ENCODE measurements at regions not wholly inside any gene's neighbourhood (a gene's known extent, or its start where the extent isn't known, plus 50 kb on each side); places are given as distances from the start of the nearest gene placed in this dataset.
"Not testable (repeated sequence)": the region's sequence is repeated elsewhere in the genome, so short reads cannot be mapped to it uniquely, and the experiment has no call there.

DNA sequence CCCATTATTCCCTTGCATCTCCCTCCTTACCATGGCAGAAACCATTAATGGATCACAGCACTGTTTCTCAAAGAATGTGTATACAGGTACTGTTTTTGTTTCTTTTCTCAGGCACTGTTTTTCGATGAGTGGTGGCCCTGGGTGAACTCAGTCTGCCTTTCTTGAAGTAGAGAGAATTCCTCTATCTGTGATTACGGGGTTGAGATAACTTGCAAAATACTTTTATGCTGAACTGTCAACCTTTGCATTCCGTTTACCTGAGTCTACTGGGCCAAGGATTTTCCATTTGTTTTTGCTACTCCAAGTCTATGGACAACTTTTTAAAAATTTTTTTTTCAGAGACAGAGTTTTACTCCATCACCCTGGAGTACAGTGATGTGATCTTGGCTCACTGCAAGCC lies 82.7 kb upstream of the CLINT1 start:
- H3K27me3 ChIP-seq (ENCODE audit: control insufficient read depth, insufficient read depth, low read length), result no peaks in the 10 kb centered on the region
- TF ChIP-seq, protein P1, sequence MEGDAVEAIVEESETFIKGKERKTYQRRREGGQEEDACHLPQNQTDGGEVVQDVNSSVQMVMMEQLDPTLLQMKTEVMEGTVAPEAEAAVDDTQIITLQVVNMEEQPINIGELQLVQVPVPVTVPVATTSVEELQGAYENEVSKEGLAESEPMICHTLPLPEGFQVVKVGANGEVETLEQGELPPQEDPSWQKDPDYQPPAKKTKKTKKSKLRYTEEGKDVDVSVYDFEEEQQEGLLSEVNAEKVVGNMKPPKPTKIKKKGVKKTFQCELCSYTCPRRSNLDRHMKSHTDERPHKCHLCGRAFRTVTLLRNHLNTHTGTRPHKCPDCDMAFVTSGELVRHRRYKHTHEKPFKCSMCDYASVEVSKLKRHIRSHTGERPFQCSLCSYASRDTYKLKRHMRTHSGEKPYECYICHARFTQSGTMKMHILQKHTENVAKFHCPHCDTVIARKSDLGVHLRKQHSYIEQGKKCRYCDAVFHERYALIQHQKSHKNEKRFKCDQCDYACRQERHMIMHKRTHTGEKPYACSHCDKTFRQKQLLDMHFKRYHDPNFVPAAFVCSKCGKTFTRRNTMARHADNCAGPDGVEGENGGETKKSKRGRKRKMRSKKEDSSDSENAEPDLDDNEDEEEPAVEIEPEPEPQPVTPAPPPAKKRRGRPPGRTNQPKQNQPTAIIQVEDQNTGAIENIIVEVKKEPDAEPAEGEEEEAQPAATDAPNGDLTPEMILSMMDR (IDR thresholded peaks at IDR 0.05; ENCODE audit: insufficient read depth, low read length, poor library complexity, severe bottlenecking), result no peak
- no peak for DNase-seq (ENCODE audit: low read depth)
- H3K4me3 ChIP-seq (ENCODE audit: low read depth, low read length), result no peak overlapping the region
- no peaks in the 10 kb centered on the region for H3K36me3 ChIP-seq (ENCODE audit: control insufficient read depth, insufficient read depth, low read length)

DNA sequence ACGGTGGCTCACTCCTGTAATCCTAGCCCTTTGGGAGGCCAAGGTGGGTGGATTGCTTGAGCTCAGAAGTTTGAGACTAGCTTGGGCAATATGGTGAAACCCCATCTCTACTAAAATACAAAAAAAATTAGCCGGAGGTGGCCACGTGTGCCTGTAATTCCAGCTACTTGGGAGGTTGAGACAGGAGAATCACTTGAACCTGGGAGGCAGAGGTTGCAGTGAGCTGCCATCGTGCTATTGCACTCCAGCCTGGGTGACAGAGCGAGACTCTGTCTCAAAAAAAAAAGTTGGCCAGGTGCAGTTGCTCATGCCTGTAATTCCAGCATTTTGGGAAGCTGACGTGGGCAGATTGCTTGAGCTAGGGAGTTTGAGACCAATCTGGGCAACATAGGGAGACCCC lies 79.2 kb upstream of the CLINT1 start:
- not testable (repeated sequence) for H3K36me3 ChIP-seq (ENCODE audit: control insufficient read depth, insufficient read depth, low read length); H3K4me3 ChIP-seq (ENCODE audit: low read depth, low read length); H3K27me3 ChIP-seq (ENCODE audit: control insufficient read depth, insufficient read depth, low read length); DNase-seq (ENCODE audit: low read depth)

DNA sequence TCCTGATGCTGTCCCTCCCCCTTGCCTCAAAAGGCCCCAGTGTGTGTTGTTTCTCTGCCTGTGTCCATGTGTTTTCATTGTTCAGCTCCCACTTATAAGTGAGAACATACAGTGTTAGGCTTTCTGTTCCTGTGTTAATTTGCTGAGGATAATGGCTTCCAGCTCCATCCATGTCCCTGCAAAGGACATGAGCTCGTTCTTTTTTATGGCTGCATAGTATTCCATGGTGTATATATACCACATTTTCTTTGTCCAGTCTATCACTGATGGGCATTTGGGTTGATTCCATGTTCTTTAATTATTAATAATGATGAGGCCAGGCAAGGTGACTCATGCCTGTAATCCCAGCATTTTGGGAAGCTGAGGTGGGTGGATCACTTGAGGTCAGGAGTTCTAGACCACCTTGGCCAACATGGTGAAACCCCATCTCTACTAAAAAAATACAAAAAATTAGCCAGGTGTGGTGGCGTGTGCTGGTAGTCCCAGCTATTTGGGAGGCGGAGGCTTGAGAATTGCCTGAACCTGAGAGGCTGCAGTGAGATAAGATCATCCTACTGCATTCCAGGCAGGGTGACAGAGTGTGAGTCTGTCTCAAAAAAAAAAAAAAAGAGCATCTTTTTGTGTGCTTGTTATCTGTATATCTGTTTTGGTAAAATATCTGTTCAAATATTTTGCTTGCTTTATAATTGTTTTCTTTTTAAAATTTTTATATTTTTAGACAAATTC lies 78.0 kb upstream of the CLINT1 start:
- H3K4me3 ChIP-seq (ENCODE audit: low read depth, low read length); H3K27me3 ChIP-seq (ENCODE audit: control insufficient read depth, insufficient read depth, low read length); H3K36me3 ChIP-seq (ENCODE audit: control insufficient read depth, insufficient read depth, low read length); DNase-seq (ENCODE audit: low read depth): not testable (repeated sequence)

DNA sequence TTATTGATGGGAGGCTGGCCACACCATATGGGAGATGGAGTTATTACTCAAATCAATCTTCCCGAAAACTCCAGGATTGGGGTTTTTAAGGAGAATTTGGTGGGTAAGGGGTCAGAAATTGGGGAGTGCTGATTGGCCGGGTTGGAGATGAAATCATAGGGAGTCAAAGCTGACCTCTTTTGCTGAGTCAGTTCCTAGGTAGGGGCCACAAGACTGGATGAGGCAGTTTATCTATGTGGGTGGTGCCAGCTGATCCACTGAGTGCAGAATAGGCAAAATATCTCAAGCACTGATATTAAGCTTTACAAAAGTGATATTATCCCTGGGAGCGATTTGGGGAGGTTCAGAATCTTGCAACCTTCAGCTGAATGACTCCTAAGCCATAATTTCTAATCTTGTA lies 75.7 kb upstream of the CLINT1 start:
- Histone ChIP-seq H3K27me3 (ENCODE audit: control insufficient read depth, insufficient read depth, low read length) (no peaks in the 10 kb centered on the region), H3K4me3 (ENCODE audit: low read depth, low read length) (no peak overlapping the region), H3K36me3 (ENCODE audit: control insufficient read depth, insufficient read depth, low read length) (no peaks in the 10 kb centered on the region)
- TF ChIP-seq, protein P1 (IDR thresholded peaks at IDR 0.05; ENCODE audit: insufficient read depth, low read length, poor library complexity, severe bottlenecking), result no peak
- no peak for DNase-seq (ENCODE audit: low read depth)

DNA sequence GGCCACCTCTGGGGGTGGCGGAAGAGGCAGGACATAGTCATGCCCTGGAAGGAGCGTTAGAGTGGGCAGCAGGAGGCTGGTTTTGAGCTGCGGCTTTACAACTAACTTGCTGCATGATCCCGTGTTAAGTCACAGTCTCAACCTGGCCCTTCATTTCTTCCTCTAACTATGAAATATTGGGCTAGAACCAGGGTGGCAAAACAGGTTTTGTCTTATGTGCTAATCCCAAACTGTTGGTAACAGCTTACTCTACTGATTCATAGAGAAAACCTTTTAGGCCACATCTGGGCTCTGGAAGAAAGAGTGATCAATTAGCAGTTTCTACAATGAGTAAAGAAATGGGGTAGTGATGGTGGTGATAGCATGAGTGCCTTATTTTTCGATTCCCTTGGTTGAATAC lies 74.1 kb upstream of the CLINT1 start:
- H3K4me3 ChIP-seq (ENCODE audit: low read depth, low read length), result no peak overlapping the region
- DNase-seq (ENCODE audit: low read depth), result no peak
- H3K27me3 ChIP-seq (ENCODE audit: control insufficient read depth, insufficient read depth, low read length), result no peaks in the 10 kb centered on the region
- no peaks in the 10 kb centered on the region for H3K36me3 ChIP-seq (ENCODE audit: control insufficient read depth, insufficient read depth, low read length)
- TF ChIP-seq, protein P1 (IDR thresholded peaks at IDR 0.05; ENCODE audit: insufficient read depth, low read length, poor library complexity, severe bottlenecking), result no peak

DNA sequence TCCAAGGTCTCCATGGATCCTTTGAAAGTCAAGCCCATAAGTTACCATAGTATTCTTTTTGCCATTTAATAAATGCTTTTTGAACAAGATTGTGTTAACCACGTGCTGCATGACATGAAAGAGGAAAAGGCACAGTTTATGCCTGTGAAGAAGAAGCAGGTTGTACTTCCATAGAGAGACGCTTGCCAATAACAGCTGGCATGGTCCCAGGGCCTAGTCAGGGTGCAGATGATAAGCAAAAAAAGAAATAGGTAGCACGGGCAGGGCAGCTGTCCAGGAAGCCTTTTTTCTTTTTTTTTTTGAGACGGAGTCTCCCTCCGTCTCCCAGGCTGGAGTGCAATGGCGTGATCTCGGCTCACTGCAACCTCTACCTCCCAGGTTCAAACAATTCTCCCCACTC lies 71.8 kb upstream of the CLINT1 start:
- no peaks in the 10 kb centered on the region for H3K27me3 ChIP-seq (ENCODE audit: control insufficient read depth, insufficient read depth, low read length)
- no peaks in the 10 kb centered on the region for H3K36me3 ChIP-seq (ENCODE audit: control insufficient read depth, insufficient read depth, low read length)
- TF ChIP-seq, protein P1 (IDR thresholded peaks at IDR 0.05; ENCODE audit: insufficient read depth, low read length, poor library complexity, severe bottlenecking), result no peak
- DNase-seq (ENCODE audit: low read depth), result no peak
- no peak overlapping the region for H3K4me3 ChIP-seq (ENCODE audit: low read depth, low read length)

DNA sequence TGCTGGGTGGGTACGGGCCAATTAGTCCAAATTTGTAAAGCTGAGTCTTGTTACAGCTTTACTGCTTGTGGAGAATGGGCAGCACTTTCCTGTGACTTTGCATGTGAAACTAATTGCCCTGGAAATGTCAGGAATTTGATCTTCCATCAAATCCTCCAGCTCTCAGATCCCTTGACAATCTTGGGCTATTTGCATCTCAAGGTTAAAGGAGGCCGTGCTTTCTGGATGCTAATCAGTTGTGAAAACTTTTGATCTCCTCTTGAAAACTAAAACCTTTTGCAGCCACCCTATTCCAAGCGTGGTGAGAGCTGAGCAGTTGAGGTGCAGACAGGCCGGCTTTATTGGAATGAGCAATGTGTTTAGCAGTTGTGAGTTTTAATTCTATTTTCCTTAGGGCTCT lies 68.0 kb upstream of the CLINT1 start:
- Histone ChIP-seq H3K36me3 (ENCODE audit: control insufficient read depth, insufficient read depth, low read length) (no peaks in the 10 kb centered on the region), H3K27me3 (ENCODE audit: control insufficient read depth, insufficient read depth, low read length) (no peaks in the 10 kb centered on the region), H3K4me3 (ENCODE audit: low read depth, low read length) (no peak overlapping the region)
- no peak for DNase-seq (ENCODE audit: low read depth)
- TF ChIP-seq, protein P1 (IDR thresholded peaks at IDR 0.05; ENCODE audit: insufficient read depth, low read length, poor library complexity, severe bottlenecking), result no peak
